Ovary (tissue), 3 donors: ENCODE measurements at regions not wholly inside any gene's neighbourhood (a gene's known extent, or its start where the extent isn't known, plus 50 kb on each side); places are given as distances from the start of the nearest gene placed in this dataset.

Experiments
- EP300 ChIP-seq: sonication (generic); formaldehyde crosslinking; IDR thresholded peaks from one replicate; pipeline ENCODE4 v1.6.1; 2017; ENCODE audit warnings: antibody characterized with exemption
- POLR2A ChIP-seq: fragments of 450-650 bp; IDR thresholded peaks from one replicate; pipeline ENCODE4 v1.6.1; 2017; ENCODE audit warnings: antibody characterized with exemption, mild to moderate bottlenecking, moderate library complexity
- TF ChIP-seq, protein P1 (sequence below), 3 donors: fragments of 450-650 bp in 2 of 3; fragments of 200-600 bp in 1 of 3; IDR thresholded peaks; one replicate each; pipeline versions ENCODE4 v1.5.1 to v1.8.0; 2016 to 2022; ENCODE audit warnings: antibody characterized with exemption in 3 of 3, mild to moderate bottlenecking in 1 of 3
- donor health status: DM: no; HTN: no; CAD: no.

DNA sequence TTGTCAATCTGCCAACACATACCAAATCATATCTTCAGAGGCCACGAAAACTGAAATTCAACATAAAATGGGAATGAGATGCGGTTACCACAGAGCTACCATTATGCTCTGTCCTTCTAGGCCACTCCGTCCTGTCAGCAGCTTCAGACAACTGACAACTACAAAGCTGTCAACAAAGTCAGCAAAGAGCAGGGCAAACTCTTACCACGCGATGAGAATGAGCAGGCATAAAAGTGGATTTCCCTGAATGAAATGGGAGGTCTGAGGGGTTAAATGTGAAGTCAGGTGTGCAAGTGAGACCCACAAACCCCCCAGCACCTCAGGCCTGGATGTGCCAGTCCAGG, 130.1 kb downstream of the LNPK start:
- TF ChIP-seq, protein P1, sequence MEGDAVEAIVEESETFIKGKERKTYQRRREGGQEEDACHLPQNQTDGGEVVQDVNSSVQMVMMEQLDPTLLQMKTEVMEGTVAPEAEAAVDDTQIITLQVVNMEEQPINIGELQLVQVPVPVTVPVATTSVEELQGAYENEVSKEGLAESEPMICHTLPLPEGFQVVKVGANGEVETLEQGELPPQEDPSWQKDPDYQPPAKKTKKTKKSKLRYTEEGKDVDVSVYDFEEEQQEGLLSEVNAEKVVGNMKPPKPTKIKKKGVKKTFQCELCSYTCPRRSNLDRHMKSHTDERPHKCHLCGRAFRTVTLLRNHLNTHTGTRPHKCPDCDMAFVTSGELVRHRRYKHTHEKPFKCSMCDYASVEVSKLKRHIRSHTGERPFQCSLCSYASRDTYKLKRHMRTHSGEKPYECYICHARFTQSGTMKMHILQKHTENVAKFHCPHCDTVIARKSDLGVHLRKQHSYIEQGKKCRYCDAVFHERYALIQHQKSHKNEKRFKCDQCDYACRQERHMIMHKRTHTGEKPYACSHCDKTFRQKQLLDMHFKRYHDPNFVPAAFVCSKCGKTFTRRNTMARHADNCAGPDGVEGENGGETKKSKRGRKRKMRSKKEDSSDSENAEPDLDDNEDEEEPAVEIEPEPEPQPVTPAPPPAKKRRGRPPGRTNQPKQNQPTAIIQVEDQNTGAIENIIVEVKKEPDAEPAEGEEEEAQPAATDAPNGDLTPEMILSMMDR (IDR thresholded peaks at IDR 0.05), result no peak
- no peak for TF ChIP-seq POLR2A
- TF ChIP-seq EP300, result no peak
